Skeletal muscle tissue (tissue), 3 donors: ENCODE measurements at regions not wholly inside any gene's neighbourhood (a gene's known extent, or its start where the extent isn't known, plus 50 kb on each side); places are given as distances from the start of the nearest gene placed in this dataset.

Experiments used
- H3K27ac ChIP-seq: one replicate; pipeline ENCODE4 v1.7.0; 2013; ENCODE audit warnings: mild to moderate bottlenecking, low read depth, low read length, inconsistent platforms
- H3K27me3 ChIP-seq, 3 donors: one replicate each; pipeline ENCODE4 v1.7.0; 2013; ENCODE audit warnings: low read length in 3 of 3; ENCODE audit not compliant: control insufficient read depth in 3 of 3, insufficient read depth in 3 of 3
- H3K36me3 ChIP-seq, 3 donors: one replicate each; pipeline ENCODE4 v1.7.0; 2013; ENCODE audit warnings: low read length in 3 of 3; ENCODE audit not compliant: control insufficient read depth in 3 of 3, insufficient read depth in 3 of 3
- H3K4me1 ChIP-seq, 3 donors: one replicate each; pipeline ENCODE4 v1.7.0; 2013; ENCODE audit warnings: low read length in 3 of 3, mild to moderate bottlenecking in 3 of 3; ENCODE audit not compliant: control insufficient read depth in 3 of 3, insufficient read depth in 3 of 3
- H3K4me3 ChIP-seq, 3 donors: one replicate each; pipeline ENCODE4 v1.7.0; 2013; ENCODE audit warnings: low read length in 3 of 3
- H3K9ac ChIP-seq, 3 donors: one replicate each; pipeline ENCODE4 v1.7.0; 2013; ENCODE audit warnings: low read length in 3 of 3, mild to moderate bottlenecking in 3 of 3, moderate library complexity in 2 of 3, low read depth in 1 of 3
- H3K9me3 ChIP-seq, 3 donors: one replicate each; pipeline ENCODE4 v1.7.0; 2013; ENCODE audit warnings: low read length in 3 of 3; ENCODE audit not compliant: control insufficient read depth in 3 of 3
- donor health status: Osteomylitis.

- no peaks in the 10 kb centered on the region for H3K27me3 ChIP-seq
- H3K4me1 ChIP-seq: no peaks in the 10 kb centered on the region
- H3K9me3 ChIP-seq: no peaks in the 10 kb centered on the region
- H3K9ac ChIP-seq: no peak overlapping the region
- no peak overlapping the region for H3K4me3 ChIP-seq
- H3K27ac ChIP-seq: no peak overlapping the region
- no peaks in the 10 kb centered on the region for H3K36me3 ChIP-seq
Observed at GRCh38 chr13:88294368-88294767, 623.2 kb downstream of the SLITRK5 start.

- Histone ChIP-seq H3K9ac (no peak overlapping the region), H3K9me3 (no peaks in the 10 kb centered on the region), H3K4me3 (no peak overlapping the region), H3K27me3 (no peaks in the 10 kb centered on the region), H3K4me1 (no peaks in the 10 kb centered on the region), H3K36me3 (no peaks in the 10 kb centered on the region), H3K27ac (no peak overlapping the region)
Observed at GRCh38 chr13:88303157-88303556, 632.0 kb downstream of the SLITRK5 start.

- H3K27me3 ChIP-seq: no peaks in the 10 kb centered on the region
- no peaks in the 10 kb centered on the region for H3K9me3 ChIP-seq
- no peak overlapping the region for H3K4me3 ChIP-seq
Observed at GRCh38 chr13:88303605-88304004, 632.4 kb downstream of the SLITRK5 start.

GRCh38 chr13:88314496-88314895, 643.3 kb downstream of the SLITRK5 start:
- H3K9me3 ChIP-seq: no peaks in the 10 kb centered on the region
- H3K27ac ChIP-seq: no peak overlapping the region
- no peak overlapping the region for H3K9ac ChIP-seq
- no peaks in the 10 kb centered on the region for H3K27me3 ChIP-seq
- H3K36me3 ChIP-seq: no peaks in the 10 kb centered on the region
- no peak overlapping the region for H3K4me3 ChIP-seq
- H3K4me1 ChIP-seq: no peaks in the 10 kb centered on the region

More at GRCh38 chr13:88303605-88304004, 632.4 kb downstream of the SLITRK5 start:
- Histone ChIP-seq H3K36me3 (no peaks in the 10 kb centered on the region), H3K9ac (no peak overlapping the region), H3K4me1 (no peaks in the 10 kb centered on the region), H3K27ac (no peak overlapping the region)

- Histone ChIP-seq H3K4me1 (no peaks in the 10 kb centered on the region), H3K9ac (no peak overlapping the region), H3K27me3 (no peaks in the 10 kb centered on the region), H3K36me3 (no peaks in the 10 kb centered on the region), H3K4me3 (no peak overlapping the region), H3K9me3 (peaks cover 0 to 2% (median 0%) of the 10 kb centered on the region in 3 donors), H3K27ac (no peak overlapping the region)
Observed at GRCh38 chr13:88329066-88329465, 657.9 kb downstream of the SLITRK5 start.

GRCh38 chr13:88339271-88339741, 668.1 kb downstream of the SLITRK5 start:
- Histone ChIP-seq H3K27ac (no peak overlapping the region), H3K27me3 (no peaks in the 10 kb centered on the region), H3K4me3 (no peak overlapping the region), H3K9ac (no peak overlapping the region), H3K4me1 (no peaks in the 10 kb centered on the region), H3K9me3 (no peaks in the 10 kb centered on the region), H3K36me3 (no peaks in the 10 kb centered on the region)

GRCh38 chr13:88345171-88345847, 674.1 kb downstream of the SLITRK5 start:
- Histone ChIP-seq H3K27me3 (no peaks in the 10 kb centered on the region), H3K27ac (no peak overlapping the region), H3K4me3 (no peak overlapping the region), H3K9me3 (no peaks in the 10 kb centered on the region), H3K36me3 (no peaks in the 10 kb centered on the region), H3K4me1 (no peaks in the 10 kb centered on the region), H3K9ac (no peak overlapping the region)

- Histone ChIP-seq H3K4me3 (no peak overlapping the region), H3K9ac (no peak overlapping the region), H3K36me3 (no peaks in the 10 kb centered on the region), H3K4me1 (no peaks in the 10 kb centered on the region), H3K27ac (no peak overlapping the region), H3K9me3 (no peaks in the 10 kb centered on the region), H3K27me3 (no peaks in the 10 kb centered on the region)
Observed at GRCh38 chr13:88360761-88361160, 689.6 kb downstream of the SLITRK5 start.

- Histone ChIP-seq H3K4me3 (no peak overlapping the region), H3K4me1 (no peaks in the 10 kb centered on the region), H3K27me3 (no peaks in the 10 kb centered on the region), H3K9ac (no peak overlapping the region), H3K9me3 (no peaks in the 10 kb centered on the region), H3K27ac (no peak overlapping the region), H3K36me3 (no peaks in the 10 kb centered on the region)
Observed at GRCh38 chr13:88369866-88370265, 698.7 kb downstream of the SLITRK5 start.

- Histone ChIP-seq H3K9me3 (no peaks in the 10 kb centered on the region), H3K27ac (no peak overlapping the region), H3K4me3 (no peak overlapping the region)
Observed at GRCh38 chr13:88376760-88377388, 705.7 kb downstream of the SLITRK5 start.

More at GRCh38 chr13:88376760-88377388, 705.7 kb downstream of the SLITRK5 start:
- Histone ChIP-seq H3K36me3 (no peaks in the 10 kb centered on the region), H3K4me1 (no peaks in the 10 kb centered on the region), H3K27me3 (no peaks in the 10 kb centered on the region), H3K9ac (no peak overlapping the region)
